ENCODE measurements at regions not wholly inside any gene's neighbourhood (a gene's known extent, or its start where the extent isn't known, plus 50 kb on each side); places are given as distances from the start of the nearest gene placed in this dataset.

- H3K27ac ChIP-seq (ENCODE audit: low read depth, low read length) = no peak overlapping the region
- H3K23ac ChIP-seq (ENCODE audit: low read length) = no peak overlapping the region
- H4K91ac ChIP-seq (ENCODE audit: low read depth, low read length) = no peak overlapping the region
- WGBS (ENCODE audit: extremely low coverage, insufficient coverage, insufficient read length) = no CpG with 5 or more reads among the region's 3 CpGs
- no peak overlapping the region for H2BK120ac ChIP-seq (ENCODE audit: insufficient read depth, low read length, poor library complexity)
- H4K12ac ChIP-seq (ENCODE audit: low read depth, low read length) = no peak overlapping the region
- H3K36me3 ChIP-seq (ENCODE audit: control insufficient read depth in 1 of 2, insufficient read depth in 2 of 2, low read length in 2 of 2) = no peaks in the 10 kb centered on the region
- H3K9me3 ChIP-seq (ENCODE audit: insufficient read depth, low read depth, low read length) = no peaks in the 10 kb centered on the region
- H3K14ac ChIP-seq (ENCODE audit: low read length) = no peak overlapping the region
- no peak overlapping the region for H4K8ac ChIP-seq (ENCODE audit: low read depth, low read length)
- DNase-seq = no peak
- no peaks in the 10 kb centered on the region for H3K79me1 ChIP-seq (ENCODE audit: low read length)
- H3K4me3 ChIP-seq (ENCODE audit: low read depth, low read length) = no peak overlapping the region
- H3K9ac ChIP-seq (ENCODE audit: low read length) = no peak overlapping the region
- H3K79me2 ChIP-seq (ENCODE audit: control insufficient read depth, insufficient read depth, low read length, poor library complexity) = no peaks in the 10 kb centered on the region
- H3K4ac ChIP-seq (ENCODE audit: low read depth, low read length) = no peak overlapping the region
- H2AFZ ChIP-seq (ENCODE audit: insufficient read depth, low read length, poor library complexity) = no peak overlapping the region
- H2BK5ac ChIP-seq (ENCODE audit: low read depth, low read length, poor library complexity) = no peak overlapping the region
- no peak overlapping the region for H2AK5ac ChIP-seq (ENCODE audit: low read length)
- no peaks in the 10 kb centered on the region for H3K4me1 ChIP-seq (ENCODE audit: control insufficient read depth in 1 of 2, insufficient read depth in 2 of 2, low read length in 2 of 2)
- H3K4me2 ChIP-seq (ENCODE audit: low read length) = no peak overlapping the region
- no peak overlapping the region for H2BK12ac ChIP-seq (ENCODE audit: low read length)
- no peaks in the 10 kb centered on the region for H3K27me3 ChIP-seq (ENCODE audit: insufficient read depth, low read length)
- no peak overlapping the region for H3K18ac ChIP-seq (ENCODE audit: low read length)
Observed at GRCh38 chr12:66829660-66830325, 150.9 kb upstream of the GRIP1 start.

- no peak overlapping the region for H4K8ac ChIP-seq (ENCODE audit: low read depth, low read length)
- no peak overlapping the region for H4K12ac ChIP-seq (ENCODE audit: low read depth, low read length)
- no peaks in the 10 kb centered on the region for H3K4me1 ChIP-seq (ENCODE audit: control insufficient read depth in 1 of 2, insufficient read depth in 2 of 2, low read length in 2 of 2)
- no peak overlapping the region for H3K14ac ChIP-seq (ENCODE audit: low read length)
- WGBS (ENCODE audit: extremely low coverage, insufficient coverage, insufficient read length) = no CpG with 5 or more reads among the region's 4 CpGs
- no peaks in the 10 kb centered on the region for H3K79me2 ChIP-seq (ENCODE audit: control insufficient read depth, insufficient read depth, low read length, poor library complexity)
- H3K79me1 ChIP-seq (ENCODE audit: low read length) = no peaks in the 10 kb centered on the region
- H2AFZ ChIP-seq (ENCODE audit: insufficient read depth, low read length, poor library complexity) = no peak overlapping the region
- no peak overlapping the region for H2BK120ac ChIP-seq (ENCODE audit: insufficient read depth, low read length, poor library complexity)
- H3K23ac ChIP-seq (ENCODE audit: low read length) = no peak overlapping the region
- H3K27me3 ChIP-seq (ENCODE audit: insufficient read depth, low read length) = no peaks in the 10 kb centered on the region
- no peak overlapping the region for H3K4me2 ChIP-seq (ENCODE audit: low read length)
- no peak overlapping the region for H3K9ac ChIP-seq (ENCODE audit: low read length)
- H3K9me3 ChIP-seq (ENCODE audit: insufficient read depth, low read depth, low read length) = no peaks in the 10 kb centered on the region
- no peak overlapping the region for H3K4me3 ChIP-seq (ENCODE audit: low read depth, low read length)
- DNase-seq = no peak
- H3K4ac ChIP-seq (ENCODE audit: low read depth, low read length) = no peak overlapping the region
- H3K18ac ChIP-seq (ENCODE audit: low read length) = no peak overlapping the region
- H3K27ac ChIP-seq (ENCODE audit: low read depth, low read length) = no peak overlapping the region
- H2BK12ac ChIP-seq (ENCODE audit: low read length) = no peak overlapping the region
- H2BK5ac ChIP-seq (ENCODE audit: low read depth, low read length, poor library complexity) = no peak overlapping the region
- H4K91ac ChIP-seq (ENCODE audit: low read depth, low read length) = no peak overlapping the region
- H3K36me3 ChIP-seq (ENCODE audit: control insufficient read depth in 1 of 2, insufficient read depth in 2 of 2, low read length in 2 of 2) = no peaks in the 10 kb centered on the region
- H2AK5ac ChIP-seq (ENCODE audit: low read length) = no peak overlapping the region
Observed at GRCh38 chr12:66831495-66831894, 152.6 kb upstream of the GRIP1 start.

GRCh38 chr12:66832997-66833396 is 154.1 kb upstream of the GRIP1 start:
- no peak for DNase-seq
- Histone ChIP-seq H3K14ac (ENCODE audit: low read length) (no peak overlapping the region), H4K8ac (ENCODE audit: low read depth, low read length) (no peak overlapping the region), H2BK120ac (ENCODE audit: insufficient read depth, low read length, poor library complexity) (no peak overlapping the region), H2BK5ac (ENCODE audit: low read depth, low read length, poor library complexity) (no peak overlapping the region), H3K36me3 (ENCODE audit: control insufficient read depth in 1 of 2, insufficient read depth in 2 of 2, low read length in 2 of 2) (no peaks in the 10 kb centered on the region), H3K27me3 (ENCODE audit: insufficient read depth, low read length) (no peaks in the 10 kb centered on the region), H3K18ac (ENCODE audit: low read length) (no peak overlapping the region), H4K12ac (ENCODE audit: low read depth, low read length) (no peak overlapping the region), H3K79me1 (ENCODE audit: low read length) (no peaks in the 10 kb centered on the region), H2AK5ac (ENCODE audit: low read length) (no peak overlapping the region), H3K4ac (ENCODE audit: low read depth, low read length) (no peak overlapping the region), H2BK12ac (ENCODE audit: low read length) (no peak overlapping the region), H4K91ac (ENCODE audit: low read depth, low read length) (no peak overlapping the region), H3K27ac (ENCODE audit: low read depth, low read length) (no peak overlapping the region), H3K79me2 (ENCODE audit: control insufficient read depth, insufficient read depth, low read length, poor library complexity) (no peaks in the 10 kb centered on the region), H3K23ac (ENCODE audit: low read length) (no peak overlapping the region), H3K9me3 (ENCODE audit: insufficient read depth, low read depth, low read length) (no peaks in the 10 kb centered on the region), H2AFZ (ENCODE audit: insufficient read depth, low read length, poor library complexity) (no peak overlapping the region), H3K9ac (ENCODE audit: low read length) (no peak overlapping the region), H3K4me3 (ENCODE audit: low read depth, low read length) (no peak overlapping the region), H3K4me1 (ENCODE audit: control insufficient read depth in 1 of 2, insufficient read depth in 2 of 2, low read length in 2 of 2) (no peaks in the 10 kb centered on the region), H3K4me2 (ENCODE audit: low read length) (no peak overlapping the region)
- WGBS (ENCODE audit: extremely low coverage, insufficient coverage, insufficient read length) = no CpG with 5 or more reads among the region's 2 CpGs

- Histone ChIP-seq H3K23ac (ENCODE audit: low read length) (no peak overlapping the region), H3K9ac (ENCODE audit: low read length) (no peak overlapping the region), H2AK5ac (ENCODE audit: low read length) (no peak overlapping the region), H2BK12ac (ENCODE audit: low read length) (no peak overlapping the region), H3K36me3 (ENCODE audit: control insufficient read depth in 1 of 2, insufficient read depth in 2 of 2, low read length in 2 of 2) (no peaks in the 10 kb centered on the region), H3K79me1 (ENCODE audit: low read length) (no peaks in the 10 kb centered on the region), H3K4ac (ENCODE audit: low read depth, low read length) (no peak overlapping the region), H2BK120ac (ENCODE audit: insufficient read depth, low read length, poor library complexity) (no peak overlapping the region), H4K12ac (ENCODE audit: low read depth, low read length) (no peak overlapping the region), H3K4me1 (ENCODE audit: control insufficient read depth in 1 of 2, insufficient read depth in 2 of 2, low read length in 2 of 2) (no peaks in the 10 kb centered on the region), H3K4me2 (ENCODE audit: low read length) (no peak overlapping the region), H2AFZ (ENCODE audit: insufficient read depth, low read length, poor library complexity) (no peak overlapping the region), H3K27ac (ENCODE audit: low read depth, low read length) (no peak overlapping the region), H3K4me3 (ENCODE audit: low read depth, low read length) (no peak overlapping the region), H3K79me2 (ENCODE audit: control insufficient read depth, insufficient read depth, low read length, poor library complexity) (no peaks in the 10 kb centered on the region), H3K9me3 (ENCODE audit: insufficient read depth, low read depth, low read length) (no peaks in the 10 kb centered on the region), H3K27me3 (ENCODE audit: insufficient read depth, low read length) (no peaks in the 10 kb centered on the region), H3K14ac (ENCODE audit: low read length) (no peak overlapping the region), H3K18ac (ENCODE audit: low read length) (no peak overlapping the region), H4K8ac (ENCODE audit: low read depth, low read length) (no peak overlapping the region), H2BK5ac (ENCODE audit: low read depth, low read length, poor library complexity) (no peak overlapping the region), H4K91ac (ENCODE audit: low read depth, low read length) (no peak overlapping the region)
- DNase-seq = no peak
- no CpG with 5 or more reads among the region's 1 CpG for WGBS (ENCODE audit: extremely low coverage, insufficient coverage, insufficient read length)
Observed at GRCh38 chr12:66836623-66837310, 157.9 kb upstream of the GRIP1 start.
